Liver (tissue), 8 donors: ENCODE measurements at regions not wholly inside any gene's neighbourhood (a gene's known extent, or its start where the extent isn't known, plus 50 kb on each side); places are given as distances from the start of the nearest gene placed in this dataset.

Experiments used
- DNase-seq: peaks from one replicate; pipeline ENCODE4 v3.0.0-alpha.2; 2017; ENCODE audit warnings: low spot score
- H3K27ac ChIP-seq, 2 donors: one replicate each; pipeline ENCODE4 v1.7.0; 2013; ENCODE audit warnings: inconsistent platforms in 2 of 2, low read length in 2 of 2, control low read depth in 1 of 2, low read depth in 1 of 2, mild to moderate bottlenecking in 1 of 2
- H3K27me3 ChIP-seq, 4 donors: one replicate each; pipeline versions ENCODE4 v1.6.1 to v1.7.0; 2013; ENCODE audit warnings: low read length in 3 of 4, inconsistent platforms in 1 of 4, mild to moderate bottlenecking in 1 of 4, moderate library complexity in 1 of 4; ENCODE audit not compliant: control insufficient read depth in 4 of 4, insufficient read depth in 4 of 4
- H3K36me3 ChIP-seq, 4 donors: one replicate each; pipeline versions ENCODE4 v1.6.1 to v1.7.0; 2013; ENCODE audit warnings: low read length in 3 of 4, mild to moderate bottlenecking in 3 of 4, low read depth in 1 of 4, moderate library complexity in 1 of 4; ENCODE audit not compliant: control insufficient read depth in 4 of 4, insufficient read depth in 3 of 4
- H3K4me1 ChIP-seq, 4 donors: one replicate each; pipeline versions ENCODE4 v1.6.1 to v1.7.0; 2013; ENCODE audit warnings: low read length in 3 of 4, mild to moderate bottlenecking in 3 of 4, moderate library complexity in 1 of 4; ENCODE audit not compliant: control insufficient read depth in 4 of 4, insufficient read depth in 4 of 4
- H3K4me3 ChIP-seq, 3 donors: one replicate each; pipeline versions ENCODE4 v1.6.1 to v1.7.0; 2013; ENCODE audit warnings: low read length in 3 of 3, control low read depth in 1 of 3, low read depth in 1 of 3, mild to moderate bottlenecking in 1 of 3
- H3K9ac ChIP-seq, 2 donors: one replicate each; pipeline ENCODE4 v1.7.0; 2013; ENCODE audit warnings: low read length in 2 of 2, mild to moderate bottlenecking in 2 of 2, moderate library complexity in 2 of 2, control low read depth in 1 of 2, low read depth in 1 of 2
- H3K9me3 ChIP-seq, 4 donors: one replicate each; pipeline versions ENCODE4 v1.6.1 to v1.7.0; 2013; ENCODE audit warnings: low read length in 3 of 4; ENCODE audit not compliant: control insufficient read depth in 4 of 4
- CTCF ChIP-seq: fragments of 150-350 bp; IDR thresholded peaks from 2 replicates; pipeline ENCODE4 v1.5.1; 2017; ENCODE audit warnings: improper control_type of control experiment, low read depth, low read length; ENCODE audit not compliant: missing input control
- EGR1 ChIP-seq, 2 donors: IDR thresholded peaks; 2 replicates each; pipeline ENCODE4 v1.6.1; 2016 to 2018; ENCODE audit warnings: antibody characterized with exemption in 2 of 2, low read depth in 2 of 2
- FOXA1 ChIP-seq: IDR thresholded peaks from 2 replicates; pipeline ENCODE4 v1.6.1; 2016; ENCODE audit warnings: antibody characterized with exemption
- FOXA2 ChIP-seq: IDR thresholded peaks from 2 replicates; pipeline ENCODE4 v1.6.1; 2016; ENCODE audit warnings: antibody characterized with exemption
- GABPA ChIP-seq, 2 donors: IDR thresholded peaks in 1 of 2; conservative IDR thresholded peaks in 1 of 2; 2 replicates each; pipeline ENCODE4 v1.6.1; 2016; ENCODE audit warnings: antibody characterized with exemption in 2 of 2, mild to moderate bottlenecking in 1 of 2, moderate library complexity in 1 of 2
- HNF4A ChIP-seq, 2 donors: conservative IDR thresholded peaks; 2 replicates each; pipeline ENCODE4 v1.6.1; 2016; ENCODE audit warnings: antibody characterized with exemption in 2 of 2, mild to moderate bottlenecking in 2 of 2
- HNF4G ChIP-seq: IDR thresholded peaks from 2 replicates; pipeline ENCODE4 v1.6.1; 2016; ENCODE audit warnings: antibody characterized with exemption
- JUND ChIP-seq, 2 donors: IDR thresholded peaks; 2 replicates each; pipeline ENCODE4 v1.6.1; 2016; ENCODE audit warnings: antibody characterized with exemption in 2 of 2
- NR2F2 ChIP-seq: IDR thresholded peaks from 2 replicates; pipeline ENCODE4 v1.6.1; 2016; ENCODE audit warnings: antibody characterized with exemption
- RAD21 ChIP-seq, 2 donors: IDR thresholded peaks; 2 replicates each; pipeline ENCODE4 v1.6.1; 2016; ENCODE audit warnings: antibody characterized with exemption in 2 of 2, mild to moderate bottlenecking in 2 of 2
- REST ChIP-seq: IDR thresholded peaks from 2 replicates; pipeline ENCODE4 v1.6.1; 2016; ENCODE audit warnings: antibody characterized with exemption, mild to moderate bottlenecking
- RXRA ChIP-seq, 2 donors: IDR thresholded peaks; 2 replicates each; pipeline ENCODE4 v1.6.1; 2017 to 2018; ENCODE audit warnings: antibody characterized with exemption in 2 of 2, mild to moderate bottlenecking in 1 of 2
- SP1 ChIP-seq: IDR thresholded peaks from 2 replicates; pipeline ENCODE4 v1.6.1; 2018; ENCODE audit warnings: antibody characterized with exemption, mild to moderate bottlenecking
- TAF1 ChIP-seq: conservative IDR thresholded peaks from 2 replicates; pipeline ENCODE4 v1.6.1; 2016; ENCODE audit warnings: antibody characterized with exemption, mild to moderate bottlenecking
- YY1 ChIP-seq: IDR thresholded peaks from 2 replicates; pipeline ENCODE4 v1.6.1; 2016; ENCODE audit warnings: antibody characterized with exemption, mild to moderate bottlenecking
- ZBTB33 ChIP-seq: IDR thresholded peaks from 2 replicates; pipeline ENCODE4 v1.6.1; 2016; ENCODE audit warnings: antibody characterized with exemption
- WGBS: extraction: QIAGEN DNeasy Blood & Tissue Kit; methylation state at CpG from one replicate; pipeline ENCODE4 v1.1.7; 2013; 5-methylcytosine and 5-hydroxymethylcytosine counted together
- TF ChIP-seq, protein P1 (sequence below): IDR thresholded peaks from 2 replicates; pipeline ENCODE4 v1.6.1; 2016; ENCODE audit warnings: antibody characterized with exemption
- TF ChIP-seq, protein P2 (sequence below): IDR thresholded peaks from 2 replicates; pipeline ENCODE4 v1.6.1; 2016; ENCODE audit warnings: antibody characterized with exemption
- donor health status: healthy.
- donor health status: healthy.
- donor health status: healthy.
- donor health status: healthy.
- donor health status: healthy.

- Histone ChIP-seq H3K27ac (no peak overlapping the region), H3K4me1 (no peaks in the 10 kb centered on the region), H3K9me3 (no peaks in the 10 kb centered on the region), H3K36me3 (no peaks in the 10 kb centered on the region), H3K9ac (no peak overlapping the region), H3K4me3 (no peak overlapping the region), H3K27me3 (no peaks in the 10 kb centered on the region)
- WGBS = 59% methylated on average over 3 of the region's 3 CpGs
- TF ChIP-seq CTCF (no peak), NR2F2 (no peak), EGR1 (IDR thresholded peaks at IDR 0.05; ENCODE audit: low read depth in 2 of 2) (no peak), SP1 (no peak), RXRA (IDR thresholded peaks at IDR 0.05) (no peak), FOXA2 (no peak), JUND (IDR thresholded peaks at IDR 0.05) (no peak), HNF4G (no peak), REST (no peak), YY1 (no peak), RAD21 (IDR thresholded peaks at IDR 0.05) (no peak), HNF4A (conservative IDR thresholded peaks at IDR 0.05) (no peak), ZBTB33 (no peak), FOXA1 (no peak), TAF1 (no peak), GABPA (IDR thresholded peaks at IDR 0.05 in 1 of 2, conservative IDR thresholded peaks at IDR 0.05 in 1 of 2) (no peak)
- TF ChIP-seq, protein P1, sequence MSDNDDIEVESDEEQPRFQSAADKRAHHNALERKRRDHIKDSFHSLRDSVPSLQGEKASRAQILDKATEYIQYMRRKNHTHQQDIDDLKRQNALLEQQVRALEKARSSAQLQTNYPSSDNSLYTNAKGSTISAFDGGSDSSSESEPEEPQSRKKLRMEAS = no peak
- TF ChIP-seq, protein P2, sequence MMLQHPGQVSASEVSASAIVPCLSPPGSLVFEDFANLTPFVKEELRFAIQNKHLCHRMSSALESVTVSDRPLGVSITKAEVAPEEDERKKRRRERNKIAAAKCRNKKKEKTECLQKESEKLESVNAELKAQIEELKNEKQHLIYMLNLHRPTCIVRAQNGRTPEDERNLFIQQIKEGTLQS = no peak
- no peak for DNase-seq
Observed at GRCh38 chr1:170224469-170224868, 78.7 kb downstream of the NTMT2 start.
